ENCODE measurements at regions not wholly inside any gene's neighbourhood (a gene's known extent, or its start where the extent isn't known, plus 50 kb on each side); places are given as distances from the start of the nearest gene placed in this dataset.

DNA sequence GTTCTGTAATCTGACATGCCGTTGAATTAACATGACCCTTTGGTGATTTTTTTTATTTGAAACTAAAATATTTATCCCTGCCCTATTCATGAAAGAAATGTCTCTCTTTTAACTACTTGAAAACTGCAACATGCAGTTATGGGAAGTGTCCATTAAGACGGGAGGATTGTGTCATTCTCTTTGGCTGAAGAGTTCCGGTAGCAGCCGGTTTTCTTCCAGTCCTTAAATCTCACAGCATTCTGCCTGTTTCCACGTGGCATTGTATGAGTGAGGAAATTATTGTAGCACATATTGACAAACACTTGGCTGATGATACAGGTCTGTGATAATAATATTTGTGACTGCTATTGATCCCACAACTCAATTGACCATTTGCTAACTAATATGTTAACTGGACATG, 509.6 kb upstream of the POU3F3 start:
- H3K36me3 ChIP-seq (replicated peaks in 1 of 2; ENCODE audit: control insufficient read depth in 1 of 2, insufficient read depth in 2 of 2, low read length in 1 of 2), result no peaks in the 10 kb centered on the region
- CTCF ChIA-PET, result no interaction called here
- no peak overlapping the region for H2AFZ ChIP-seq (ENCODE audit: low read depth)
- TF ChIP-seq, protein P1, sequence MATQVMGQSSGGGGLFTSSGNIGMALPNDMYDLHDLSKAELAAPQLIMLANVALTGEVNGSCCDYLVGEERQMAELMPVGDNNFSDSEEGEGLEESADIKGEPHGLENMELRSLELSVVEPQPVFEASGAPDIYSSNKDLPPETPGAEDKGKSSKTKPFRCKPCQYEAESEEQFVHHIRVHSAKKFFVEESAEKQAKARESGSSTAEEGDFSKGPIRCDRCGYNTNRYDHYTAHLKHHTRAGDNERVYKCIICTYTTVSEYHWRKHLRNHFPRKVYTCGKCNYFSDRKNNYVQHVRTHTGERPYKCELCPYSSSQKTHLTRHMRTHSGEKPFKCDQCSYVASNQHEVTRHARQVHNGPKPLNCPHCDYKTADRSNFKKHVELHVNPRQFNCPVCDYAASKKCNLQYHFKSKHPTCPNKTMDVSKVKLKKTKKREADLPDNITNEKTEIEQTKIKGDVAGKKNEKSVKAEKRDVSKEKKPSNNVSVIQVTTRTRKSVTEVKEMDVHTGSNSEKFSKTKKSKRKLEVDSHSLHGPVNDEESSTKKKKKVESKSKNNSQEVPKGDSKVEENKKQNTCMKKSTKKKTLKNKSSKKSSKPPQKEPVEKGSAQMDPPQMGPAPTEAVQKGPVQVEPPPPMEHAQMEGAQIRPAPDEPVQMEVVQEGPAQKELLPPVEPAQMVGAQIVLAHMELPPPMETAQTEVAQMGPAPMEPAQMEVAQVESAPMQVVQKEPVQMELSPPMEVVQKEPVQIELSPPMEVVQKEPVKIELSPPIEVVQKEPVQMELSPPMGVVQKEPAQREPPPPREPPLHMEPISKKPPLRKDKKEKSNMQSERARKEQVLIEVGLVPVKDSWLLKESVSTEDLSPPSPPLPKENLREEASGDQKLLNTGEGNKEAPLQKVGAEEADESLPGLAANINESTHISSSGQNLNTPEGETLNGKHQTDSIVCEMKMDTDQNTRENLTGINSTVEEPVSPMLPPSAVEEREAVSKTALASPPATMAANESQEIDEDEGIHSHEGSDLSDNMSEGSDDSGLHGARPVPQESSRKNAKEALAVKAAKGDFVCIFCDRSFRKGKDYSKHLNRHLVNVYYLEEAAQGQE (IDR thresholded peaks at IDR 0.05; ENCODE audit: low read depth, low read length), result no peak
- TF ChIP-seq RCOR1 (IDR thresholded peaks at IDR 0.05; ENCODE audit: low read length), result no peak
- H3F3A ChIP-seq (replicated peaks; ENCODE audit: insufficient read depth), result no peaks in the 10 kb centered on the region
- DNase-seq, result no peak
- H3K4me2 ChIP-seq, result no peak overlapping the region
- no peaks in the 10 kb centered on the region for H3K27me3 ChIP-seq (ENCODE audit: insufficient read depth)
- H4K20me1 ChIP-seq (ENCODE audit: insufficient read depth), result no peaks in the 10 kb centered on the region
- 37% methylated on average over 5 of the region's 5 CpGs for WGBS (ENCODE audit: low lambda C conversion rate)
- peaks cover 13% of the 10 kb centered on the region; the same call in 1 of the 2 replicates for H3K9me3 ChIP-seq
- no peak overlapping the region for H3K9ac ChIP-seq
- H3K9me2 ChIP-seq, result peaks cover 3% of the 10 kb centered on the region; the same call in 1 of the 2 replicates
- POLR2A ChIA-PET, result no interaction called here
- no peaks in the 10 kb centered on the region for H3K79me2 ChIP-seq (ENCODE audit: insufficient read depth)
- H3K27ac ChIP-seq (ENCODE audit: low read depth in 2 of 2, low read length in 1 of 2), result no peak overlapping the region
- H3K4me3 ChIP-seq (ENCODE audit: low read depth in 2 of 2, low read length in 1 of 2), result no peak overlapping the region
- H3K4me1 ChIP-seq (ENCODE audit: control insufficient read depth in 1 of 2, insufficient read depth in 2 of 2, low read depth in 1 of 2, low read length in 1 of 2), result no peaks in the 10 kb centered on the region

DNA sequence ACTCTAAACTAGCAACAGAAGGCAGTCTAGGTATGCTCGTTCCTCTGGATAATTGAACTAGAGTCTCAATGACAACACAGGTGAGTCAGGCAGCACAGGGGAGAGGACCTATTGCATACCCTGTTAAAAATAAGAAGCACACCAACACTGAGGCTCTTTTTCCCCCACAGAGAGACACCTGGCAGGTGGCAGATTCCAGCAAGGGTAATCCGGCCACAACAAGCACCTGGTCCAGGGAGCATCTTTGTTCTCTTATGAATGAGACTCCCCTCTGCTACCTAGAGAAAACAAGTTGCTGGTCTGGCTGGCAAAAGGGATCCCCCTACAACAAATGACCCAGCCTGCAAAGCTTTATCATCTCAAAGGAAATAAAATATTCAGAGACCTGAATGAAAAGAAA, 508.9 kb upstream of the POU3F3 start:
- DNase-seq, result no peak
- H2AFZ ChIP-seq (ENCODE audit: low read depth), result no peak overlapping the region
- H3K9ac ChIP-seq, result no peak overlapping the region
- no peaks in the 10 kb centered on the region for H3K79me2 ChIP-seq (ENCODE audit: insufficient read depth)
- TF ChIP-seq SIN3A (IDR thresholded peaks at IDR 0.05; ENCODE audit: borderline replicate concordance, low read depth, low read length) (no peak), JUND (IDR thresholded peaks at IDR 0.05) (no peak), CHD2 (IDR thresholded peaks at IDR 0.05; ENCODE audit: low read length, partially characterized antibody) (no peak)
- H3F3A ChIP-seq (replicated peaks; ENCODE audit: insufficient read depth), result no peaks in the 10 kb centered on the region
- no peak overlapping the region for H3K4me2 ChIP-seq
- POLR2A ChIA-PET, result no interaction called here
- peaks cover 3% of the 10 kb centered on the region; the same call in 1 of the 2 replicates for H3K9me2 ChIP-seq
- no peaks in the 10 kb centered on the region for H3K4me1 ChIP-seq (ENCODE audit: control insufficient read depth in 1 of 2, insufficient read depth in 2 of 2, low read depth in 1 of 2, low read length in 1 of 2)
- H3K27ac ChIP-seq (ENCODE audit: low read depth in 2 of 2, low read length in 1 of 2), result no peak overlapping the region
- peaks cover 13% of the 10 kb centered on the region; the same call in 1 of the 2 replicates for H3K9me3 ChIP-seq
- no peaks in the 10 kb centered on the region for H3K36me3 ChIP-seq (replicated peaks in 1 of 2; ENCODE audit: control insufficient read depth in 1 of 2, insufficient read depth in 2 of 2, low read length in 1 of 2)
- CTCF ChIA-PET, result no interaction called here
- no peaks in the 10 kb centered on the region for H4K20me1 ChIP-seq (ENCODE audit: insufficient read depth)
- 29% methylated on average over 2 of the region's 2 CpGs for WGBS (ENCODE audit: low lambda C conversion rate)
- H3K4me3 ChIP-seq (ENCODE audit: low read depth in 2 of 2, low read length in 1 of 2), result no peak overlapping the region; a peak in 1 of 4 replicates
- no peaks in the 10 kb centered on the region for H3K27me3 ChIP-seq (ENCODE audit: insufficient read depth)

- ChIA-PET CTCF (no interaction called here), POLR2A (no interaction called here)
- Histone ChIP-seq H3K4me1 (ENCODE audit: control insufficient read depth in 1 of 2, insufficient read depth in 2 of 2, low read depth in 1 of 2, low read length in 1 of 2) (no peaks in the 10 kb centered on the region), H3K27me3 (ENCODE audit: insufficient read depth) (no peaks in the 10 kb centered on the region), H3K27ac (ENCODE audit: low read depth in 2 of 2, low read length in 1 of 2) (no peak overlapping the region), H3K79me2 (ENCODE audit: insufficient read depth) (no peaks in the 10 kb centered on the region), H3K9ac (no peak overlapping the region), H3K9me2 (no peaks in the 10 kb centered on the region), H3K36me3 (replicated peaks in 1 of 2; ENCODE audit: control insufficient read depth in 1 of 2, insufficient read depth in 2 of 2, low read length in 1 of 2) (no peaks in the 10 kb centered on the region), H2AFZ (ENCODE audit: low read depth) (no peak overlapping the region), H3F3A (replicated peaks; ENCODE audit: insufficient read depth) (no peaks in the 10 kb centered on the region), H4K20me1 (ENCODE audit: insufficient read depth) (no peaks in the 10 kb centered on the region), H3K9me3 (no peaks in the 10 kb centered on the region), H3K4me2 (no peak overlapping the region), H3K4me3 (ENCODE audit: low read depth in 2 of 2, low read length in 1 of 2) (no peak overlapping the region)
- WGBS (ENCODE audit: low lambda C conversion rate), result 43% methylated on average over 5 of the region's 5 CpGs
- DNase-seq, result no peak
- TF ChIP-seq SMC3 (IDR thresholded peaks at IDR 0.05; ENCODE audit: low read depth, low read length), result no peak
- TF ChIP-seq USF2 (IDR thresholded peaks at IDR 0.05; ENCODE audit: borderline replicate concordance, low read depth, low read length), result no peak
- no peak for TF ChIP-seq SIN3A (IDR thresholded peaks at IDR 0.05; ENCODE audit: borderline replicate concordance, low read depth, low read length)
- TF ChIP-seq TCF12 (IDR thresholded peaks at IDR 0.05), result no peak
- no peak for TF ChIP-seq NRF1 (IDR thresholded peaks at IDR 0.05; ENCODE audit: low read depth, low read length)
- TF ChIP-seq PBX3 (IDR thresholded peaks at IDR 0.05), result no peak
- no peak for TF ChIP-seq GATA2 (CRISPR knock-in tag; IDR thresholded peaks at IDR 0.05)
- no peak for TF ChIP-seq MEF2A (IDR thresholded peaks at IDR 0.05; ENCODE audit: borderline replicate concordance, low read depth)
- no peak for TF ChIP-seq RFX5 (IDR thresholded peaks at IDR 0.05; ENCODE audit: low read length)
- no peak for TF ChIP-seq FOXM1 (IDR thresholded peaks at IDR 0.05; ENCODE audit: low read depth)
- no peak for TF ChIP-seq JUND (IDR thresholded peaks at IDR 0.05)
- TF ChIP-seq TAF1 (IDR thresholded peaks at IDR 0.05; ENCODE audit: borderline replicate concordance, low read depth, low read length), result no peak
- TF ChIP-seq EZH2phosphoT487 (IDR thresholded peaks at IDR 0.05; ENCODE audit: borderline replicate concordance, low read depth), result no peak
Observed at GRCh38 chr2:104358122-104358521, 495.8 kb upstream of the POU3F3 start.
